Nephron progenitor cell (in vitro differentiated cells): ENCODE measurements at regions not wholly inside any gene's neighbourhood (a gene's known extent, or its start where the extent isn't known, plus 50 kb on each side); places are given as distances from the start of the nearest gene placed in this dataset.
"Not testable (repeated sequence)": the region's sequence is repeated elsewhere in the genome, so short reads cannot be mapped to it uniquely, and the experiment has no call there.

Experiments used
- DNase-seq: peaks from one replicate; pipeline ENCODE4 v3.0.0; 2021
- H3K27ac Mint-ChIP-seq: 2 replicates; pipeline ENCODE4 v1.8.0; 2021; ENCODE audit warnings: mild to moderate bottlenecking, moderate library complexity, mixed read lengths
- H3K27me3 Mint-ChIP-seq: 2 replicates; pipeline ENCODE4 v1.8.0; 2021; ENCODE audit warnings: mild to moderate bottlenecking, low read depth, mixed read lengths; ENCODE audit not compliant: poor library complexity
- H3K36me3 Mint-ChIP-seq: 2 replicates; pipeline ENCODE4 v1.8.0; 2021; ENCODE audit warnings: low read depth, mixed read lengths
- H3K4me1 Mint-ChIP-seq: 2 replicates; pipeline ENCODE4 v1.8.0; 2021; ENCODE audit warnings: mixed read lengths
- H3K4me3 Mint-ChIP-seq: 2 replicates; pipeline ENCODE4 v1.8.0; 2021; ENCODE audit warnings: mild to moderate bottlenecking, moderate library complexity, mixed read lengths
- H3K9me3 Mint-ChIP-seq: 2 replicates; pipeline ENCODE4 v1.8.0; 2021; ENCODE audit warnings: mild to moderate bottlenecking, moderate library complexity, mixed read lengths
- CTCF ChIP-seq: fragments of 200-600 bp; sonication (generic); IDR thresholded peaks from 2 replicates; pipeline ENCODE4 v1.5.0; 2021; ENCODE audit warnings: antibody characterized with exemption

DNA sequence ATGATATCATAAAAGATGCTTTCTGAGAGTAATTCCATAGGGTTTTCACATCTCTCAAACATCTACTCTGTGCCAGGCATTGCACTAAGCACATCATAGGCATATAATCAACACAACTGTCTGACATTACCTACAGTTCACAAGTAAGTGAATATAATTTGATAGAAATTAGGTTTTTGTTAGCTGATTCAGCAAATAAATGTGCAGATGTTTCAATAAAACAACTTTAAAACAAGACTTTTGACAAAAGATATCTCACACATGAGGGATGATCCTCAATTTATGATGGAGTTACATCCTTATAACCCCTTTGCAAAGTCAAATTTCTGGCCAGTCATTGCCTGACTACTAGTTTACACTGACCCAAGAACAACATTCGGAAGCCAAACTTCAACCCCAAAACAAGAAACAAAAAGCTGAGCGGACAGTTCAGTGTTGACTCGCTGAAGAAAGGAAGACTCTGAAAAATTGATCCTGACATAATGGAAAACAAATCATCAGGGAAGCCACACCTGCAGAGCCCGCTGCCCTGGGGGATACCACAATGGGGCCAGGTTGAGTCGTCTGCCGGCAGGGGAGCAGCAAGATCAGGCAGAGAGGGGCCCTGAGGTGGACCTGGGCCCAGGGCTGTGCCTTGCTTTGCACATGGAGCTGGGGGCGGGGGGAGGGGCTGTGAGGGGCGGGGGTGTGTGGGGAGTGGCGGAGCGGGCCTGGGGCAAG lies 739.2 kb upstream of the GJE1 start:
- no peak for DNase-seq
- no peaks in the 10 kb centered on the region for H3K27me3 Mint-ChIP-seq
- no peak overlapping the region for H3K4me3 Mint-ChIP-seq
- no peaks in the 10 kb centered on the region for H3K4me1 Mint-ChIP-seq
- no peak for TF ChIP-seq CTCF
- H3K9me3 Mint-ChIP-seq, result no peaks in the 10 kb centered on the region
- H3K36me3 Mint-ChIP-seq, result no peaks in the 10 kb centered on the region
- H3K27ac Mint-ChIP-seq, result no peak overlapping the region

DNA sequence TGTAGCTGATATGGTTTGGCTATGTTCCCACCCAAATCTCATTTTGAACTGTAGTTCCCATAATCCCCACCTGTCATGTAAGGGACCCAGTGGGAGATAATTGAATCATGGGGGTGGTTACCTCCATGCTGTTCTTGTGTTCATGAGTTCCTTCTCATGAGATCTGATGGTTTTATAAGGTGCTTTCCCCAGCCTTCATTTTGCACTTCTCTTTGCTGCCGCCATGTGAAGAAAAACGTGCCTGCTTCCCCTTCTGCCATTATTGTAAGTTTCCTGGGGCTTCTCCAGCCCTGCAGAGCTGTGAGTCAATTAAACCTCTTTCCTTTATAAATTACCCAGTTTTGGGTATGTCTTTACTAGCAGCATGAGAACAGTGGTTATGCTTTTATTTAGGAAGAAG lies 741.6 kb upstream of the GJE1 start:
- not testable (repeated sequence) for H3K27ac Mint-ChIP-seq, H3K27me3 Mint-ChIP-seq, H3K4me1 Mint-ChIP-seq, H3K36me3 Mint-ChIP-seq, H3K9me3 Mint-ChIP-seq, DNase-seq, H3K4me3 Mint-ChIP-seq

DNA sequence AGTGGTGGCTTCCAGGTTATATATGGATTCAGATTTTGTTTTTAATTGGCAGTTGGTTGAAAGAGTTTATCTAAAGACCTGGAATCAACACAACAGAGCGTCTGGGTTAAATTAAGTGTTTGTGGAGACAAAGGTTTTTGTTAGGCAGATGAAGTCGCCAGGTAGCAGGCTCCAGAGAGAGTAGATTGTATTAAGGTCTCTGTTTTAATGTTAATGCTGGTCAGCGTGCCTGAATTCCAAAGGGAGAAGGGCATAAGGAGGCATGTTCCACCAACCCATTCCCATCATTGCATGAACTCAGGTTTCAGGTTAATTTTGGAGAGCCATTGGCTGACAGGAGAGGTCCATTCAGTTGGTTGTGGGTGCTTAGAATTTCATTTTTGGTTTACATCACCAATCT lies 744.1 kb upstream of the GJE1 start:
- no peak for DNase-seq
- Mint-ChIP-seq H3K4me1 (no peaks in the 10 kb centered on the region), H3K27ac (no peak overlapping the region), H3K9me3 (no peaks in the 10 kb centered on the region), H3K27me3 (no peaks in the 10 kb centered on the region), H3K36me3 (no peaks in the 10 kb centered on the region), H3K4me3 (no peak overlapping the region)
- TF ChIP-seq CTCF, result no peak

- no peaks in the 10 kb centered on the region for H3K27me3 Mint-ChIP-seq
- no peak for DNase-seq
- no peaks in the 10 kb centered on the region for H3K4me1 Mint-ChIP-seq
- no peaks in the 10 kb centered on the region for H3K36me3 Mint-ChIP-seq
- no peak overlapping the region for H3K4me3 Mint-ChIP-seq
- H3K27ac Mint-ChIP-seq, result no peak overlapping the region
- no peak for TF ChIP-seq CTCF
- peaks cover 17% of the 10 kb centered on the region for H3K9me3 Mint-ChIP-seq
Measured at GRCh38 chr6:141370438-141370837, 762.3 kb upstream of the GJE1 start.

- not testable (repeated sequence) for H3K4me1 Mint-ChIP-seq
Measured at GRCh38 chr6:141366796-141367195, 765.9 kb upstream of the GJE1 start.

DNA sequence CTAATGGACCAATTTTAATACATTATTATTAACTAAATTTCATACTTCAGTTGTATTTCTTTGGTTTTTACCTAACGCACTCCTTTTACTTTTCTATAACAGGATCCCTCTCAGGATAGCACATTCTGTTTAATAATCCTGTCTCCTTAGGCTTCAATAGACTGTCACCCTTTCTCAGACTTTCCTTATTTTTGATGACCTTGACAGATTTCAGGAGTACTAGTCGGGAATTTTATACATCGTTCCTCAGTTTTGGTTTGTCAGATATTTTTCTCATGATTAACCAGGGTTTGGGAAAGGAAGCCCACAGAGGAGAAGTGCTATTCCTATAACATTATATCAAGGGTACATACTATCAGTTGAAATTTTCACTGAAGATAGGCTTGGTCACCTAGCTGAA lies 768.0 kb upstream of the GJE1 start:
- DNase-seq, result no peak
- H3K36me3 Mint-ChIP-seq, result no peaks in the 10 kb centered on the region
- H3K9me3 Mint-ChIP-seq, result peaks cover 13% of the 10 kb centered on the region
- H3K27me3 Mint-ChIP-seq, result no peaks in the 10 kb centered on the region
- no peak for TF ChIP-seq CTCF
- no peak overlapping the region for H3K4me3 Mint-ChIP-seq
- no peaks in the 10 kb centered on the region for H3K4me1 Mint-ChIP-seq
- H3K27ac Mint-ChIP-seq, result no peak overlapping the region

More at GRCh38 chr6:141366796-141367195, 765.9 kb upstream of the GJE1 start:
- H3K36me3 Mint-ChIP-seq, H3K27ac Mint-ChIP-seq, DNase-seq, H3K27me3 Mint-ChIP-seq, H3K4me3 Mint-ChIP-seq: not testable (repeated sequence)
- peaks cover 17% of the 10 kb centered on the region for H3K9me3 Mint-ChIP-seq

DNA sequence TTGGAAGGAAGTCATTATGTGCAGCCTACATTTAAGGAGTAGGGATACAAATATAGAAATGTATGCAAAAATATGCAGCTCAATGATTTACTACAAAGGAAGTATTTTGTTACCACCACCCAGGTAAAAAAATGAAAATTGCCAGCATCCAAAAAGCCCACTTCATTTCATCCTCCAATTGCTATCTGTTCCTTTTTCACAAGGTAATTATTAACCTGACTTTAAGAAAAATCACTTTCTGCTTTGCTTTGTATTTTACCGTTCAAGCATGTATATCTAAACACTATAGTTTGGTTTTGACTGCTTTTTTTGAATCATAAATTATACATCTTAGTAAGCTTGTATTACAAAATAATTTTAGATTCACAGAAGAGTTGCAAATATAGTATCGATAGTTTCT lies 768.5 kb upstream of the GJE1 start:
- no peak for TF ChIP-seq CTCF
- DNase-seq, result no peak
- Mint-ChIP-seq H3K27ac (no peak overlapping the region), H3K36me3 (no peaks in the 10 kb centered on the region), H3K9me3 (peaks cover 8% of the 10 kb centered on the region), H3K27me3 (no peaks in the 10 kb centered on the region), H3K4me1 (no peaks in the 10 kb centered on the region), H3K4me3 (no peak overlapping the region)
